Inflammatory macrophage (primary cell): ENCODE measurements at regions not wholly inside any gene's neighbourhood (a gene's known extent, or its start where the extent isn't known, plus 50 kb on each side); places are given as distances from the start of the nearest gene placed in this dataset.
"Not testable (repeated sequence)": the region's sequence is repeated elsewhere in the genome, so short reads cannot be mapped to it uniquely, and the experiment has no call there.

ENCODE experiments used
- DNase-seq, 2 donors: peaks; one replicate each; pipeline ENCODE4 v3.0.0-alpha.2; 2020 to 2022

GRCh38 chr11:36744375-36745168, 146.5 kb upstream of the RAG2 start:
- DNase-seq: peak; percentile 78 to 79

GRCh38 chr11:36743039-36743438, 145.0 kb upstream of the RAG2 start:
- no peak for DNase-seq

- DNase-seq: no peak
These were observed 143.5 kb upstream of the RAG2 start for GRCh38 chr11:36741515-36741914.

GRCh38 chr11:36738292-36738861, 140.3 kb upstream of the RAG2 start:
- DNase-seq: no peak

GRCh38 chr11:36736103-36736502, 138.1 kb upstream of the RAG2 start:
- no peak for DNase-seq

GRCh38 chr11:36733721-36734120, 135.7 kb upstream of the RAG2 start:
- not testable (repeated sequence) for DNase-seq

GRCh38 chr11:36730761-36731160, 132.7 kb upstream of the RAG2 start:
- DNase-seq: no peak

GRCh38 chr11:36729825-36730224, 131.8 kb upstream of the RAG2 start:
- DNase-seq: no peak

GRCh38 chr11:36726420-36726819, 128.4 kb upstream of the RAG2 start:
- no peak for DNase-seq

- peak; percentile 67 to 74 for DNase-seq
These were observed 126.8 kb upstream of the RAG2 start for GRCh38 chr11:36724742-36725385.

- peak; percentile 50 to 74 for DNase-seq
These were observed 124.4 kb upstream of the RAG2 start for GRCh38 chr11:36722421-36722820.

- DNase-seq: no peak
These were observed 121.5 kb upstream of the RAG2 start for GRCh38 chr11:36719358-36720107.

- no peak for DNase-seq
These were observed 120.4 kb upstream of the RAG2 start for GRCh38 chr11:36718451-36718850.

- DNase-seq: peak; percentile 44 to 53
These were observed 115.7 kb upstream of the RAG2 start for GRCh38 chr11:36713715-36714114.

GRCh38 chr11:36711104-36711825, 113.2 kb upstream of the RAG2 start:
- DNase-seq: no peak
